ENCODE measurements at regions not wholly inside any gene's neighbourhood (a gene's known extent, or its start where the extent isn't known, plus 50 kb on each side); places are given as distances from the start of the nearest gene placed in this dataset.
"Not testable (repeated sequence)": the region's sequence is repeated elsewhere in the genome, so short reads cannot be mapped to it uniquely, and the experiment has no call there.

DNA sequence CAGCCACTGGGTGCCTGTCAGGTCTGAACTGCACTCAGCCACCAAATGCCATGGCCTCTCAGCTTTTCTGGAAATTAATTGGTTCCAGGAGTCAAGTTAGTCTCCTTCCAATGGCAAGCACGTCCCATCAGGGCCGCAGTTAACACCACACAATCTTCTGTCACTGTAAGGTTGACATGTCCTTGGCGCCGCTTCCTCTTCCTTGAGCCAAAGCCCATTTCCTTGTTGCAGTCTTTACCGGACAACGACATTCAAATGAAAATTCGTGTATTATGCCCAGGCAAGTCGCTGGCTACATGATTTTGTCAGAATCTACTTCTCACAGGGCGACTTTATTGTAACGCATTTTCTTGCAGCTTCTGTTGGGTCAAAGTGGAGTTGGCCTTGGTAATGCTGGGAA, 430.6 kb upstream of the KAZN start:
- no peak for DNase-seq (ENCODE audit: low read depth, low spot score)

DNA sequence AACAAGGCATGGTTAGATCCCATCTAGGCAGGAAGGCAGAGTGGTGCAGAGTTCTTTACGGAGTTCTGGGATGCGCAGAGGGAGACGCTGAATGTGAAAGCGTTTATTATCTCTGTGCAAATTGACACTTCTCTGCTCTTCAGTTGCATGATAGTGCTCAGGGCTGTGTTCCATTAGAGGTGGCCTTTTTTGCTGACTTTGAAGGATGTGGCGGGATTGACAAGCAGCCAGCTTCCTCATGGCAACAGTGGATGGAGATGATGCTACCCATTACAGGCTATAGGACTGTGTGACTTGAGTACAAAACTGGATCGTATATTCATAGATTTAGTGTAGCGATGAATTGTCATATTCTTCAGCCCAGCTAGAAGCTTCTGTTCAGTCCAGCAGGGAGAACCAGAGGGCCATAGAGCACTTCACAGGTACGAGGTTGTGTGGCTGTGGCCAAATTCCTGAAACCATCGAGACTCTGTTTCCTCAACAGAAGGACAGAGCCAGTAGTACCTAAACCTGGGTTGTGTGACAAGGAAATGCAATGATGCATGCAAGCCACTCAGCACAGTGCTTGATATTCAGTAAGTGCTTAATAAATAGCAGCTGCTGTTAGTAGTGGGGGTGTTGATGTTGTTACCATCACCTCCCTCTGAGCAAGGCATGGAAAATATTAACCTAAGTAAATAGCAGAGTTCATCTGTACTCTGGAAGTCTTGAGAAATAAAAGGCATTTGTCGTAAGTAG, 430.0 kb upstream of the KAZN start:
- H3K27ac ChIP-seq: no peak overlapping the region

More for the DNA sequence above, 430.6 kb upstream of the KAZN start:
- H3K27ac ChIP-seq: no peak overlapping the region

DNA sequence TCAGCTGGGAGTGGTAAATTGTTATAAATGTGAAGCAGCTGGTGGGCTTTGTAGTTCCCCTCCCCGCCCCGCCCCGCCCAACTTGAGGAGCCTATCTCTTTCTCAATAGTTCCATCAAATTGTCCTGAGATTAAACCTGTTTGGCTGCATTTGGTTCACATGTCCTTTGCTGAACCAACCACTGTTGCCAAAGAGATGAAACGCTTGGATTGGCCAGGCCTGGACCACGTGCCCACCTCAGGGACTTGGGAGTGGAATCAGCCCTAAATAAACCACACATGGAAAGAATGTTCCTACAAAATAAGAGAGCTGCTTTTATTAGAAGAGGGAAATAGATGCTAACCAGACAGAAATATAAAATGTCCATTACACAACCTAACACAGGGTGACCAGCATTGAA, 424.9 kb upstream of the KAZN start:
- no peak overlapping the region for H3K27ac ChIP-seq
- no peak for DNase-seq (ENCODE audit: low read depth, low spot score)

More for the DNA sequence above, 430.0 kb upstream of the KAZN start:
- DNase-seq (ENCODE audit: low read depth, low spot score): no peak

DNA sequence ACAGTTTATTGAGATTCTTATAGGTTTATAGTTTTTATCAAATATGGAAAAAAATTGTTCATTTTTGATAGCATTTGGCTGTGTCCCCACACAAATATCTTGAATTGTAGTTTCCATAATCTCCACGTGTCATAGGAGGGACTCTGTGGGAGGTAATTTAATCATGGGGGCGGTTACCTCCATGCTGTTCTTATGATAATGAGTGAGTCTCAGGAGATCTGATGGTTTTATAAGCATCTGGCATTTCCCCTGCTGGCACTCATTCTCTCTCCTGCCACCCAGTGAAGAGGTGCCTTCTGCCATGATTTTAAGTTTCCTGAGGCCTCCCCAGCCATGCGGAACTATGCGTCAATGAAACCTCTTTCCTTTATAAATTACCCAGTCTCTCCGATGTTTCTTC, 420.6 kb upstream of the KAZN start:
- DNase-seq (ENCODE audit: low read depth, low spot score): not testable (repeated sequence)

DNA sequence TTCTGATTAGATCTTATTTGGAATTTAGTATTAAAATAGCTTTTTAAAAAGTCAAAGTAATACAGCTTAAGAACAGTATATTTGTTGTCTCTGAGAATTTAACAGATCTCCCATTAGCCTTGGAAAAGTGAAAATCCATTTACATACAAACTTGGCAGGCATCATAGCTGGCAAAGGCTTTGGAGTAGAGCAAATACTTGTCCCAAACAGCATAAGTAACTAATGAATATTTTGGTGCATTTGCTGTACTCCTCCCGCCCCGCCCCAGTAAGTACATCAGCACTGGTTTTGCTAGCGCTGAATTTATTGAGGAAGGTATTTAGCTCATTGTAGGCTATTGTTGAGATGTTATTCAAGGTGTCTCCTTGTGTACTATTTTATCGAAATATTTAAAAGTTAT, 417.7 kb upstream of the KAZN start:
- no peak overlapping the region for H3K27ac ChIP-seq

More for the DNA sequence above, 420.6 kb upstream of the KAZN start:
- H3K27ac ChIP-seq: not testable (repeated sequence)

DNA sequence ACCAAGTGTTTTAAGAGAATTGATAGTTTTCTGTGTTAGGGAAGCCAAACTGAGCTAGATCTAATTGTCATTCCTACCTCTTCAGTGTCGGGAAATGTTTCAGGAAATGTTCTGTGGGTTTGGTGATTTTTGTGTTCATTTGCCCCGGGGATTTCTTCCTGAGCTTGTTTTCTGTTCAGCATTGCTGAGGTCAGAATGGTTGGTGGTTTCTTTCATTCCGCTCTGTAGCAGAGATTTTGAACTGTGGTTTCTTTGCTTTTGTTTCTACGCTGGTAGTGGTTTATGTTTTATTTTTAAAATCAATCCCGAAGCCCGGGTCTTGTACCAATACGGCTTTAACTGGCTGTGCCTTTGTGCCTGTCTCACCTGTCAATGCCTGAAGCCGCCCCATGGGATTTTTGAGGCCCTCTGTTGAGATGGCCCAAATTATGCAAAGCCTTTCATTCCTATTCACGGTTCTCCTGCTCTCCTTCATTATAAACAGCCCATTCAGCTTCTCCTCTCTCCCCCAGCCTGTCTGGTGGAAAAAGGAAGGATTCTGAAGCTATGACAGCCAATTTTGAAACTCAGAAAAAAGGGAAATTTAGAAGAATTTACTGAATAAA, 417.2 kb upstream of the KAZN start:
- DNase-seq (ENCODE audit: low read depth, low spot score): no peak
- H3K27ac ChIP-seq: no peak overlapping the region

More for the DNA sequence above, 417.7 kb upstream of the KAZN start:
- no peak for DNase-seq (ENCODE audit: low read depth, low spot score)

DNA sequence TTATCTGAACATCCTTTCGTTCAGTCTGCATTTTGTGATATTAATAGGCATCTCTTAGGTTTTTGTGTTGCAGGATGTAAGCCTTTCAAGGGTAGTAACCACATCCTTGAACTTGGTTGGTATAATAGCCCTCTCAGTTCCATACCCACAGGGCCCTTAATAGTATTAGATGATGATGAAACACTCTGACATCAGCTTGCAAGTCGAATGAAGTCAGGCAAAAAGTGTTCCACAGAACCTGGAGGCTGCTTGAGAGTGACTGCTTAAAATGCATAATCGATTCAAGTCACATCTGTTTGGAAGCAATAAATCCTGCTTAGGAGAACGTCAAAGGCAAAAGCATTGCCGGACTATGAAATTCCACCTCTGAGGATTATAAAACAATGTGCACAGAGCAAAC, 415.6 kb upstream of the KAZN start:
- no peak for DNase-seq (ENCODE audit: low read depth, low spot score)
- H3K27ac ChIP-seq: no peak overlapping the region

DNA sequence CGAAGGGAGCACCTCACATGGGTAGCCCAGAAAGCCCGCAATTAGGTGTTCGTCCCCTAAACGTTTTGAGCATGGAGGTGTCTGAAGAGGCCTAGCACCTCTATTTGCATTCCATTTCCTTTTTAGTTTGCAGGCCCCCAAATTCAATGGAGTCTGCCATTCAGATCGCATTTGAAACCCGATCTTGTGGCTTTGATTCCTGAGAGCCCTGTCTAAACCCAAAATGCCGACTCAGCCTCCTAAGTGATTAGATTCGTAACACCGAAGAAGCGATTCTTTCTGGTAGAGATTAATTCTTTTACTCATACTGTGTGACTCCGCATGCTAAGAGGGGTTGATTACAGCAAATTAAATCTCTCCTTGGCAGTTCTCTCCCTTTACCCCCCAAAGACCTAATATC, 415.2 kb upstream of the KAZN start:
- DNase-seq (ENCODE audit: low read depth, low spot score): no peak
- H3K27ac ChIP-seq: no peak overlapping the region

DNA sequence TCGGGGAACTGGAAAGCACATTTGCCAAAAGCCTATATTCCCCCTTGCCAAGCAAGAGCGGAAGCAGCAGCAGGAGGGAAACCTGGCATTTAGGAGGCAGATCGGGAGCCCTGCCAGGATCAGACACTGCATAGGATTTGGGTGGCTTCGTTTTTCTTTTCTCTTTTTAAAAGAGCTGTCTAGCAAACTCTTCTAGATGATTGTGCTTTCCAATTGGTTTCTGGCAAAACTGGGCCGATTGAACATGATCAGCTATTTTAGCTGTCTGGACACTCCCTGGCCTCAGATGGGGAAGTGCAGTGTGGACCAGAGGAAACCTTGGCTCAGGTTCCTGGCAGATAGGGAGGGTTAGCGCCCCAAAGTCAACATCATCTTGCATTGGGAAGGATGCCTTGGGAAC, 414.0 kb upstream of the KAZN start:
- no peak overlapping the region for H3K27ac ChIP-seq
- DNase-seq (ENCODE audit: low read depth, low spot score): no peak

DNA sequence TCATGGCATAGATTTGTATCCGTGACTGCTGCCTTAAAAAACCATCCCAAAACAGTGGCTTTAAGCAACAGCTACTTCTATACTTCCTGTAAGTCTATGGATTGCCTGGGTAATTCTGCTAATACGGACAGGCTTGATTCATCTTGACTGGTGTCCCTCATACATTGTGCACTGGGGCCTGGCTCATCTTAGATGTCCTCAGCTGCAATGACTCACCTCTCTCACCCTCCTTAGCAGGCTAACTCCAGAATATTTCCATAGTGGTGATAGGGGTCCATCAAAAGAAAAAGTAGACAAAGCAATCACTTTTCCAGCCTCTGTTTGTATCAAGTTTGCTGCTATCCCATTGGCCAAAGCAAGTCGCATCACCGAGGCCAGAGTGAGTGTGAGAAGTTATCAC, 409.1 kb upstream of the KAZN start:
- no peak for DNase-seq (ENCODE audit: low read depth, low spot score)
- no peak overlapping the region for H3K27ac ChIP-seq

DNA sequence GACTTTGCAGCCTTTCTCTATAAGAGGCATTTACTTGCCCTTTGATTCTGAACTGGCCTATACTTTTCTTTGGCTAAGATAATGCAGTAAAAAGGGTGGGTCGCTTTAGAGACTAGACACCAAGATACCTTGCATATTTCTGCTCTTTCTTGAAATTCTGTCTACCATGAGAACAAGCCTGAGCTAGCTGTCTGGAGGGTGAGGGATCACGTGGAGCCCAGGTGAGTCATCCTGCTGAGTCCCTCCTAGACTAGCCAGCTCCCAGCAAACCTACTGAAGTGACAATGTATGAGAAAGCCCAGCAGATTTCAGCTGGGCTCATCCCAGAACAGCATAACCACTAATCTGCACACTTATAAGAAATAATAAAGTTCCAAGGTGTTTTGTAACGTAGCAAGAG, 408.0 kb upstream of the KAZN start:
- peak; percentile 51 for DNase-seq (ENCODE audit: low read depth, low spot score)
- peak overlapping the region; percentile 37 for H3K27ac ChIP-seq

DNA sequence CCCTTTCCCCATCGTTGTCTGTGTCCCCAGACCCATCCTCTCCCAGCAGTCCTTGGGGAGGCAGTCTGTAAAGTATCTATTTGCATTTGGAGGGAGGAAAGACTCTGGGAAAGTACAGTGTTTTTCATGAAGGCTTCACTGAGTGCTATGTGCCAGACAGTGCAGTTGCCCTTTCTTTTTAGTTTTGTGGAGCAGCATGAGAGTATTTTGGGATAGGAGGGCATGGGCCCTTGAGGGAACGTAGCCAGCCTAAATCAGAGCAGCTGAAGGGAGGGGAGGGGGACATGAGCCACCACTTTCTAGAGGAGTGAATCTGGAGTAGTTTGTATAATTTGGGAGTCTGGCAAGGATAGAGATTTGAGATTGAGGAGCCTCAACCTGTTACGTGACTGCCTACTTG, 404.0 kb upstream of the KAZN start:
- DNase-seq (ENCODE audit: low read depth, low spot score): no peak

DNA sequence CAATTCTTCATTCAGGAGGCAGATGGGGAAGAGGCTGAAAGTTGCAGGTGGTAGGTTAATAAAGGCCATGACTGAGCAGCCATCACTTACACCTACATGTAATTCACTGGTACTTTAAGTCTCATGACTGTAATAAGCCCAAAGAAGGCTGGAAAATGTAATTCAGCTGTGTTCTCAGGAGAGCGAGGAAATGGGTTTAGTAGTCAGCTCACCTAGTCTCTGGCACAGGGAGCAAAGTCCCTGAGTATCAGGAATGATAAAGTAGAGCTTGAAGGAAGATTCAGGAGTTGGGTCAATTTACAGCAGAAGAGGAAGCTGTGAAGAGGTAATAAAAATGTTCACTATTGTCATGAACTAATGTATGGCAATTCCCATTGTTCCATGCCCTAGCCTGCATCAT, 393.4 kb upstream of the KAZN start:
- no peak overlapping the region for H3K27ac ChIP-seq
- DNase-seq (ENCODE audit: low read depth, low spot score): no peak

More for the DNA sequence above, 404.0 kb upstream of the KAZN start:
- no peak overlapping the region for H3K27ac ChIP-seq

DNA sequence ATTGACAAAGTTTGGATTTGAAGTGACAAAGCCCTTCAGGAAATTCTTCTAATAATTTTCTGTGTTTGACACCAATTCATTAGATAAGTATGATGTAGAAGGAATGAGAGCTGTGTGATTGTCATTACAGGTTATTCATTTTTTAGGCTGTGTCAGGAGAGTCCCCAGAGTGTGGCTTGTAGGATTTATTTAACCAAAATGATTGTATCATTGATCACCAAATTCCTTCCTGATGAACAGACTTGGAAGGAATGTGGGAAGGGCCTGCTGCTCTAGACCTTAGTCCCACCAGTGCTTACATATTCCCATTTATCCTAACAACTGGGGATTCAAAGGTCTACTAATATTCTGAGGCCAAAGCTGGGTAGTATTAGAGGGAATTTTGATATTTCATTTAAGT, 383.3 kb upstream of the KAZN start:
- DNase-seq (ENCODE audit: low read depth, low spot score): no peak

DNA sequence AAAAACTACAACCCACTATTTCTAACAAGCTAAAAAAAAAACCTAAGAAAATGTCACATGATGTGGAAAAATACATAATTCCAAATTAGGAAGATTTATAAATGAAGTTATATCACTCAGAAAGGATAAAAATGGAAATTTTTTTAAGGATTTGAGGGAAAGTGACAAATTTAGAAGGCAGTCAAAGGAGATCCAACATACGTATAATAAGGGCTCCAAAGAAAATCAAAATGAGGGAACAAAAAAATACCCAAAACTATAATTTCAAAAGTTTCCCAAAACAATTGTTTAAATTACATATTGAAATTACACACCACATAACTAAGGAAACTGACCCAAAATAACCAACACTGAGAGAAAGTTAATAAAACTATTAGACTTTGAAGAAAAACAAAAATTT, 381.1 kb upstream of the KAZN start:
- H3K27ac ChIP-seq: no peak overlapping the region
- no peak for DNase-seq (ENCODE audit: low read depth, low spot score)

More for the DNA sequence above, 383.3 kb upstream of the KAZN start:
- no peak overlapping the region for H3K27ac ChIP-seq

DNA sequence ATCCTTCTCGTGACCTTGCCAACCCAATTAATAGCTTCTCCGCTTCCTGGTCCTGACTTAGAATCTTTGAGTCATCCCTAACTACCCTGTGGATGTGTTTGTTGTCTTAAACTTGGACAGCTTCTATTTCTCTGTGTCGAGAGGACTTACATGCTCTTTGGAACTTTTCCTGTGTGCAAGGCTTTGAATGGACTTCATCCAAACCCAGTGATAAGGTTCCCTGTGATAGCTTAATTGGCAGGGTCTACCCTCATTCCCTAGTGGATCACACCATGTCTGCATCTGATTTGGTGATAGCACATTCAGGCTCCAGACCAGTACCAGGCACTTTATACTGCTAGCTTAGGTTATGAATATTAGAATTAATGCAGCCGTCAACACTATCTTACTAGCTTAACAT, 378.2 kb upstream of the KAZN start:
- H3K27ac ChIP-seq: no peak overlapping the region
- no peak for DNase-seq (ENCODE audit: low read depth, low spot score)

DNA sequence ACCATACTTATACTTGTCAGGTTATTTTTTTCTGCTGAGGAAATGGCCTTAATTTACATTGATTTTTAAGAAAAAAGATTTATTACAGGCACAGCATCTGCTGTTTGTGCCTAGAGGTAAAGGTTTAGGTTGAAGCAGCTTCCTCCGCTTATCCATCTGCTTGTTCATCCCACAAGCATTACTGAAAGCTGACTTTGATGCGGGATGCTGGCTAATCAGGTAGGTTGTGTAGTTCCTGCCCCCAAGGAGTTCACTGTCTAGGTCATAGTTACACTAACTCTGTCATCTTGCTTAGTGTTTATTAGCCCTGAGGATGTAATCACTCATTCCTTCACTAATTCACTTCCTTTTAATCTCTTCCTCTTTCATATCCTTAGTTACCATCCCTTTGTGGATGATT, 377.7 kb upstream of the KAZN start:
- H3K27ac ChIP-seq: no peak overlapping the region
- DNase-seq (ENCODE audit: low read depth, low spot score): no peak

DNA sequence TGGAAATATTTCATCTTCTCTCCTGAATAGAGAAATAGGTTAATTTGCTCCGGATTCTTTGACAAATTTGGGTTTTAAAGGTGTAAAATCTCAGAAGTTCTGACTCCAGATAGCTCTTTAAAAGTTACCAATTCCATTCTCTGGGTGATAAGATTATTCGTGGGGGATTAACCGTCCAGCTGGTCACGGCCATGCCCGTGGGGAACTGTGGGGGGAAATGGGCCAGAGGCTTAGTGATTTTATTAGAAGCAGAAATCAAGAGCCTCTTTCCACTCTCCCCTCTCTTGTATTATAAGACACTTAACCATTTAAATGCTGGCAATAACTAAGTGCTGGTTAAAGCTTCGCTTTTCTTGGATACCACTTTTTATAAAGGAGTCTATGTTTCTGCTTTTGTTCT, 376.4 kb upstream of the KAZN start:
- DNase-seq (ENCODE audit: low read depth, low spot score): no peak

DNA sequence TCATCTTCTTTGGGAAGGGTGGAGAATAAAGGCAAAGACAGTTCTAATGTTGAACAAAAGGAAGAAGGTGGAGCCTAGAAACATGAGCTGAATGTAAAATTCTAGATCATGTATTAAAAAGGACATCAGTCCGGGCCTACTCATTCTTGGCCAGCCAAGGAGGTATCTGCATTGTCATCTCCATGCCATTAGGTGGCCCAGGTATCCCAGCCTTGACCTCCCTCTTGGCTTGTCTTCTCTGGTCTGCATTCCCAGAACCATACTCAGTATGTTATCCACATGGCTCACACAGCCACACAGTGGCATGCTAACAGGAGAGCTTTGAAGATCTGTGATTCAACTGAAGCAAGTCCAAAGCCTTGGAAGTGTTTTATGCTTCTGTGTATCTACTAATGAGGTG, 369.8 kb upstream of the KAZN start:
- DNase-seq (ENCODE audit: low read depth, low spot score): no peak
- no peak overlapping the region for H3K27ac ChIP-seq

More for the DNA sequence above, 376.4 kb upstream of the KAZN start:
- H3K27ac ChIP-seq: no peak overlapping the region

DNA sequence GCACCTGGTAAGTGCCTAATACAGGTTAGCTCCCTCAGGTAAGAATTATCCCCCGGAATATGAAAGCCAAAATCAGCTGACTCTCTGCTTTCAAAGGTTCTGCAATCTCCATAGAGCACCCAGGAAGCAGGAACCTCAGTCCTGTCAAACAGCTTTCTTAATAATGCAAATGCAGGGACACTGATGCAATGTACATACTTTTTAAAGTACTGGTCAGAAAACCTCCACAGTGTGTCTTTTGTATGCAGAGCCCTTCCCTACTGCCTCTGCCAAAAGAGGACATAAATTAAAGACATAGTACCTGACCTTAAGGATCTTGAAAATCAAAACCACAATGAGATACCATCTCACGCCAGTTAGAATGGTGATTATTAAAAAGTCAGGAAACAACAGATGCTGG, 365.0 kb upstream of the KAZN start:
- H3K27ac ChIP-seq: no peak overlapping the region
- DNase-seq (ENCODE audit: low read depth, low spot score): no peak

DNA sequence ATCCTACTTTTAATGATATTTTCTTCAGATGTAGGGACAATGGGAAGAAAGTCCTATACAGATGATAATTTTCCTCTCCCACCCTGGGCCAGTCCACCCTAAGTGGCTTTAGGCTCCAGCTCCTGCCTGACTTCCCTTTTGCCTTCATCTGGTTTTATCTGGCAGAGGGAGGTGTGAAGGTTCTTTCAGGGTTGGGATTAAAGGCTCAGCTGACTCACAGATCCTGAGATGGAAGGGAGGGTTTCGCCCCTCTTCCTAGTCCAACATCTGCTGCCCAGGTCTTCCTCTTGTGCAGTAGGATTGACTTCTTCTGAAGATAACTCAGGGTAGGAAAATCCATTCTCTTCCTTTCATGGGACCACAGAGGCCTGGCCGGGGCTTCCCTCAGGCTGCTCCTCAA, 362.4 kb upstream of the KAZN start:
- no peak overlapping the region for H3K27ac ChIP-seq
- DNase-seq (ENCODE audit: low read depth, low spot score): no peak
